SK-N-MC (cell line): ENCODE measurements at regions not wholly inside any gene's neighbourhood (a gene's known extent, or its start where the extent isn't known, plus 50 kb on each side); places are given as distances from the start of the nearest gene placed in this dataset.
A peak's percentile ranks its signal among the peaks of the same experiment; 100 is the strongest.

ENCODE experiments used
- DNase-seq: peaks from one replicate; pipeline ENCODE4 v3.0.0-alpha.2; 2011; ENCODE audit warnings: low read depth, low spot score
- H3K27ac ChIP-seq: fragments of 200-600 bp; sonication (generic); 2 replicates; pipeline ENCODE4 v1.5.1; 2016; ENCODE audit warnings: mixed run types
- H3K36me3 ChIP-seq: fragments of 200-600 bp; sonication (generic); 2 replicates; pipeline ENCODE4 v1.6.1; 2017; ENCODE audit warnings: antibody characterized with exemption, low read length, mixed read lengths; ENCODE audit not compliant: insufficient read depth
- H3K4me3 ChIP-seq: fragments of 200-600 bp; sonication (generic); 2 replicates; pipeline ENCODE4 v1.5.1; 2016
- H3K9ac ChIP-seq: fragments of 200-600 bp; sonication (generic); 2 replicates; pipeline ENCODE4 v1.8.0; 2017; ENCODE audit warnings: mixed run types, mixed read lengths; ENCODE audit not compliant: insufficient read length
- H3K9me3 ChIP-seq: fragments of 200-600 bp; sonication (generic); 2 replicates; pipeline ENCODE4 v1.6.1; 2017; ENCODE audit warnings: low read depth, mild to moderate bottlenecking, antibody characterized with exemption, low read length, moderate library complexity, mixed read lengths
- EZH2 ChIP-seq: fragments of 200-600 bp; sonication (generic); IDR thresholded peaks from one replicate; pipeline ENCODE4 v1.6.1; 2017; ENCODE audit warnings: antibody characterized with exemption
- FOXP2 ChIP-seq: optimal IDR thresholded peaks from 2 replicates; pipeline ENCODE3; 2011; ENCODE audit warnings: mild to moderate bottlenecking, moderate library complexity; ENCODE audit not compliant: insufficient read depth; ENCODE audit errors: extremely low read length, control extremely low read depth
- POLR2AphosphoS5 ChIP-seq: IDR thresholded peaks from 2 replicates; pipeline ENCODE4 v1.6.1; 2012; ENCODE audit warnings: mild to moderate bottlenecking, low read depth, low read length, borderline replicate concordance

GRCh38 chr12:132427999-132428935 lies 61.7 kb upstream of the FBRSL1 start:
- no peaks in the 10 kb centered on the region for H3K36me3 ChIP-seq
- TF ChIP-seq EZH2 (no peak), FOXP2 (no peak), POLR2AphosphoS5 (no peak)
- no peaks in the 10 kb centered on the region for H3K9me3 ChIP-seq
- peak overlapping the region; percentile 74; the same call in 1 of the 2 replicates for H3K27ac ChIP-seq
- H3K9ac ChIP-seq = no peak overlapping the region
- no peak for DNase-seq
- no peak overlapping the region for H3K4me3 ChIP-seq

DNA sequence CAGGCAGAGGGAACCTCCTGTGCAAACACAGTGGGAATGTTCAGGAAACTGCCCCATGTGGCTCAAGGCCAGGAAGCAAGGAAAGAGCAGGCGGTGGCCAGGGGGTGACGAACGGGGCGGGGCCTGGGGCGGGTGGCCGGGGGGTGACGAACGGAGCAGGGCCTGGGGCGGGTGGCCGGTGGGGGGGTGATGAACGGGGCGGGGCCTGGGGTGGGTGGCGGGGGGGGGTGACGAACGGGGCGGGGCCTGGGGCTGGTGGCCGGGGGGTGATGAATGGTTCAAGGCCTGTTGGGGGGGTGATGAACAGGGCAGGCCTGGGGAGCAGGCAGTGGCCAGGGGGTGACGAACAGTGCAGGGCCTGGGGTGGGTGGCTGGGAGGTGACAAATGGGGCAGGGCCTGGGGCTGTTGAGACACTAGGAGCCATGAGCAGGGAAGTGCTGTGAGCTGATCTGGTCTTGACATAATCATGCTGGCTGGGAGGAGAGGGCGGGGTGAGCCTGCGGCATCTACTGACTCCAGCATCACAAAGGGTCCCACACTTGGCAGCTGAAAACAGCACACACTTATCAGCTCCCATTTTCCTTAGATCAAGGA lies 62.7 kb upstream of the FBRSL1 start:
- no peak for DNase-seq
- Histone ChIP-seq H3K4me3 (no peak overlapping the region), H3K9me3 (no peaks in the 10 kb centered on the region), H3K27ac (no peak overlapping the region), H3K36me3 (no peaks in the 10 kb centered on the region), H3K9ac (no peak overlapping the region)
- TF ChIP-seq FOXP2 = no peak
- TF ChIP-seq POLR2AphosphoS5 = no peak
- TF ChIP-seq EZH2 = no peak

- no peak for TF ChIP-seq FOXP2
- no peak for TF ChIP-seq POLR2AphosphoS5
- no peak for TF ChIP-seq EZH2
- no peak for DNase-seq
These were observed 63.4 kb upstream of the FBRSL1 start for GRCh38 chr12:132426349-132427173.

DNA sequence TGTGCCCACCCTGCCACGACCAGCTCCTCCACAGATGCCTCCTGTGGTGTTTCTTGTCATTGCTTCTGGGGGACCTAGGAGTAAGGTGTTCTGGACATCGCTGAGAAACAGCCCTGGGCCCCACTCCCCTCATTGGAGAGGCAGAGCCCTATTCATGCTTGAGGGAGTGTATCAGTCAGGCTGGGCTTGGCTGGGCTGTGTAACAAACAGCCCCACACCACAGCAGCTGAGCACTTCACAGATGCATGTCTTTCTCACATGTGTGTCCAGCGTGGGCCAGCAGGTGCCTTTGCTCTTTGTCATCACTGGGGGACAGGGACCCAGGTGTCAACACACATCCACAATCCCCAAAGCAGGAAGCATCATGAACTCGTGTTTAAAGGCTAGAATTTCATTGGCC lies 65.1 kb upstream of the FBRSL1 start:
- H3K9me3 ChIP-seq = no peaks in the 10 kb centered on the region
- TF ChIP-seq POLR2AphosphoS5 (no peak), EZH2 (no peak), FOXP2 (no peak)
- H3K4me3 ChIP-seq = no peak overlapping the region
- H3K9ac ChIP-seq = no peak overlapping the region
- no peaks in the 10 kb centered on the region for H3K36me3 ChIP-seq
- no peak for DNase-seq
- no peak overlapping the region for H3K27ac ChIP-seq

More at GRCh38 chr12:132426349-132427173, 63.4 kb upstream of the FBRSL1 start:
- H3K9me3 ChIP-seq = no peaks in the 10 kb centered on the region
- no peak overlapping the region for H3K9ac ChIP-seq
- no peak overlapping the region for H3K4me3 ChIP-seq
- H3K27ac ChIP-seq = no peak overlapping the region
- no peaks in the 10 kb centered on the region for H3K36me3 ChIP-seq

DNA sequence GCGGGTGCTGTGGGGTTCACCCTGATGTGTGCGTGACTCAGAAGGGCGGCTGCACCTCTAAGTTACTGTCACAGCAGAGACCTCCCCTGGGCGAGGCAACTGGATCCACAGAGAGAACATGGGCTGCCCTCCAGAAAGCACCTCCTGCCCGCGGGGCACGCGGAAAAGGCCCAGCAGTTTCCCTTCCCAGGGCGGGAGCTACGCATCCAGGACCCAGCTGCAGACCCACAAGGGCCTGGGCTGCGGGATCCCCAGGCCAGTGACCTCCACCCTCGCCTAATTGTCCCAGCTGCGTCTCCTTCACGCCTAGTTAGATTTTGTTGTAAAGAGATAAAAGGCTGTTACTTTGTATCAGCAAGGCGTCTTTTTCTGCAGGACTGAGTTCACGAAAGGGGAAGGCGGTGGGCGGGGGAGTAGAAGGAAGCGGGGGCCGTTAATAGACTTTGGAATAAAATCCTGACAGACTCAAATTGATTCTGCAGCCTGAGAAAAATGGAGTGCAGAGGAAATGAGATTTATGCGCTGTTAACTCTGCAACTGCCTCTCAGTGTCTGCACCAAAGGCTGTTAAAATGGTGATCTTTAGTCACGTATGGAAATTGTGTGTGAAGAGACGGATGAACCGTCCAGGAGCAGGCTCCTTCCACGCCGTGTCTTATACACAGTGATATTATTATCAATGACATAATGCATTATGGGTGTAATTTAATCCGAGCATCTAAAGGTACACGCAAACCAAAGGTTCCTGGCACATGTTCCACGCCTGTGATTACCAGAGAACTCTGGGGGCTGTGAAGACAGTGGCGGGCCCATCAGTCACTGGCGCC lies 65.9 kb upstream of the FBRSL1 start:
- no peaks in the 10 kb centered on the region for H3K9me3 ChIP-seq
- TF ChIP-seq EZH2 = no peak
- TF ChIP-seq FOXP2 = no peak
- TF ChIP-seq POLR2AphosphoS5 = no peak

DNA sequence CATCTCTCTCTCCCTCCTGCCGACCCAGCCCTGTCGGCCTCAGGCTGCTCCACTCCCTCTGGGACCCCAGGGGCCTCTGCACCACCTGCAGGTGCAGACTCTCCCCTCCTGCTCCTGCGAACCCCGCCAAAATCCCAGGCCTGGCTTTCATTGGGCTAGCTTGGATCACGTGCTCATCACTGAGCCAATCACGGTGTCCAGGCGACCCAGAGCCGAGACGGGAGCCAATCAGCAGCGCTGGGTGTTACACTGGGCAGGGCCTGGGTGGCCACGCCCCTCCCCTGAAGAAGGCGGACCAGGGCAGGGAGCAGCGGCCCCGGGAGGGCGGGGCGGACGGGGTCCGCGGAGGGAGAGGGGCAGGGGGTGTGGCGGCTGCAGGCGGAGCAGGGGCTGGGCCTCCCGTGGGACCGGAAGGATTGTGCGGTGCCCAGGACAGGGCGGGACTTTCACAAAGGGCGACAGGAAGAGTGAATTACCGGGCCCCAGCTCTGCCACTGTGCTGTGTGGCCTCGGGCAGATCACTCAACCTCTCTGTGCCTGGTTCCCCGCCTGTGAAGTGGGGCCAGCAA lies 66.6 kb upstream of the FBRSL1 start:
- no peaks in the 10 kb centered on the region for H3K36me3 ChIP-seq
- TF ChIP-seq FOXP2 = no peak
- no peak for TF ChIP-seq EZH2
- no peak for TF ChIP-seq POLR2AphosphoS5
- H3K9me3 ChIP-seq = no peaks in the 10 kb centered on the region
- no peak for DNase-seq
- H3K4me3 ChIP-seq = no peak overlapping the region
- no peak overlapping the region for H3K27ac ChIP-seq
- H3K9ac ChIP-seq = no peak overlapping the region

More for the DNA sequence above, 65.9 kb upstream of the FBRSL1 start:
- no peak overlapping the region for H3K4me3 ChIP-seq
- H3K36me3 ChIP-seq = no peaks in the 10 kb centered on the region
- no peak for DNase-seq
- H3K9ac ChIP-seq = no peak overlapping the region
- H3K27ac ChIP-seq = no peak overlapping the region

DNA sequence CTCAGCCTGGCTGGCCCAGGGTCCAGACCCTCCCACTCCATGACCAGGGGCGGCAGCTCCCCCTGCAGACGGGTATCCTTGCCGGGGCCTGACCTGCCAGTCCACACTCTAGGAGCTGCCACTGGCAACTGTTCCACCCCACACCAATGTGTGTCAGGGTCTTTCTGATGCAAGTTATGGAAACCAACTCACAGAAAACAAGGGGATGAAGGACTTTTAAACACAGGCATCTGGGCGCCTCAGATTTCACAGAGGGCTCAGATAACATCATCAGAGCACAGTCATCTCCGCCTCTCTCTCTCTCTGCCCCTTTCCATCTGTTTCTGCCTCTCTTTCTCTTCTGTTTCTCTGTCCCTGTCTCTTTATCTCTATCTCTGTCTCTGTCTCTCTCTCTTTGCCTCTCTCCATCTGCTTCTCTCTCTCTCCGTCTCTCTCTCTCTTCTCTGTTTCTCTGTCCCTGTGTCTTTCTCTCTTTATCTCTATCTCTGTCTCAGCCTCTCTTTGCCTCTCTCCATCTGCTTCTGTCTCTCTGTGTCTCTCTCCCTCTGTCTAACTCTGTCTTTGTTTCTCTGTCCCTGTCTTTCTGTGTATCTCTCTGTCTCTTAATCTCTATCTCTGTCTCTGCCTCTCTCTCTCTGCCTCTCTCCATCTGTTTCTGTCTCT lies 67.4 kb upstream of the FBRSL1 start:
- DNase-seq = no peak
- no peaks in the 10 kb centered on the region for H3K36me3 ChIP-seq
- no peak overlapping the region for H3K27ac ChIP-seq
- no peak overlapping the region for H3K9ac ChIP-seq
- H3K9me3 ChIP-seq = no peaks in the 10 kb centered on the region
- TF ChIP-seq FOXP2 (no peak), POLR2AphosphoS5 (no peak), EZH2 (no peak)
- H3K4me3 ChIP-seq = no peak overlapping the region

GRCh38 chr12:132422040-132422380 lies 67.9 kb upstream of the FBRSL1 start:
- H3K36me3 ChIP-seq = no peaks in the 10 kb centered on the region
- H3K4me3 ChIP-seq = no peak overlapping the region
- no peaks in the 10 kb centered on the region for H3K9me3 ChIP-seq
- no peak for DNase-seq
- H3K27ac ChIP-seq = no peak overlapping the region
- H3K9ac ChIP-seq = no peak overlapping the region
- TF ChIP-seq EZH2 (no peak), POLR2AphosphoS5 (no peak), FOXP2 (no peak)
